OCI-LY7 (cell line): ENCODE measurements at regions not wholly inside any gene's neighbourhood (a gene's known extent, or its start where the extent isn't known, plus 50 kb on each side); places are given as distances from the start of the nearest gene placed in this dataset.
A peak's percentile ranks its signal among the peaks of the same experiment; 100 is the strongest.
"Not testable (repeated sequence)": the region's sequence is repeated elsewhere in the genome, so short reads cannot be mapped to it uniquely, and the experiment has no call there.

Experiments used
- BruUV-seq: library from RNA; stranded (reverse); fragments of 400-500 nt; replicated peaks from 2 replicates; lab custom pipeline; 2021; lab: Mats Ljungman, UMichigan
- CTCF ChIA-PET: fragments of 300-600 bp; sonication (Branson Sonifier 250); formaldehyde crosslinking; loops from one replicate; lab custom pipeline; 2022; ENCODE audit warnings: antibody characterized with exemption; ENCODE audit not compliant: unreplicated experiment; lab: Charles Lee
- POLR2A ChIA-PET: fragments of 300-600 bp; sonication (Branson Sonifier 250); formaldehyde crosslinking; loops from one replicate; lab custom pipeline; 2022; ENCODE audit warnings: antibody characterized with exemption; lab: Charles Lee
- DNase-seq: peaks from one replicate; pipeline ENCODE4 v3.0.0-alpha.2; 2015; ENCODE audit warnings: low spot score
- H2AFZ ChIP-seq: fragments of 200-600 bp; sonication (generic), shearing (Covaris generic); 2 replicates; pipeline ENCODE4 v1.6.1; 2014; ENCODE audit warnings: mild to moderate bottlenecking, antibody characterized with exemption, low read length, moderate library complexity
- H3K27ac ChIP-seq: fragments of 200-600 bp; sonication (generic); 2 replicates; pipeline ENCODE4 v1.5.1; 2014; ENCODE audit warnings: mixed run types, low read depth, mild to moderate bottlenecking, moderate library complexity, low read length, inconsistent platforms; ENCODE audit not compliant: poor library complexity, severe bottlenecking
- H3K36me3 ChIP-seq: fragments of 200-600 bp; sonication (generic); 2 replicates; pipeline ENCODE4 v1.6.1; 2014; ENCODE audit warnings: mild to moderate bottlenecking, antibody characterized with exemption, low read length, moderate library complexity, mixed read lengths; ENCODE audit not compliant: insufficient read depth
- H3K4me1 ChIP-seq: fragments of 200-600 bp; sonication (generic); 2 replicates; pipeline ENCODE4 v1.5.1; 2014; ENCODE audit warnings: mild to moderate bottlenecking, low read length; ENCODE audit not compliant: insufficient read depth, poor library complexity, severe bottlenecking
- H3K4me2 ChIP-seq: fragments of 200-600 bp; sonication (generic); 2 replicates; pipeline ENCODE4 v1.6.1; 2014; ENCODE audit warnings: mild to moderate bottlenecking, low read length
- H3K4me3 ChIP-seq: fragments of 200-600 bp; sonication (generic); 2 replicates; pipeline ENCODE4 v1.5.1; 2014; ENCODE audit warnings: mild to moderate bottlenecking, low read depth, low read length; ENCODE audit not compliant: poor library complexity, severe bottlenecking
- H3K79me2 ChIP-seq: fragments of 200-600 bp; sonication (generic); 2 replicates; pipeline ENCODE4 v1.6.1; 2016; ENCODE audit warnings: low read depth, mild to moderate bottlenecking, low read length, moderate library complexity, mixed read lengths; ENCODE audit not compliant: insufficient read depth
- H3K9me2 ChIP-seq: fragments of 200-600 bp; sonication (generic); 2 replicates; pipeline ENCODE4 v1.6.1; 2016; ENCODE audit warnings: mild to moderate bottlenecking, low read length, mixed read lengths; ENCODE audit not compliant: insufficient read depth
- H3K9me3 ChIP-seq: fragments of 200-600 bp; sonication (generic); 2 replicates; pipeline ENCODE4 v1.6.1; 2014; ENCODE audit warnings: mild to moderate bottlenecking, mixed run types, low read length, mixed read lengths
- H4K20me1 ChIP-seq: fragments of 200-600 bp; sonication (generic); 2 replicates; pipeline ENCODE4 v1.6.1; 2014; ENCODE audit warnings: mild to moderate bottlenecking, antibody characterized with exemption, low read length, moderate library complexity, mixed read lengths; ENCODE audit not compliant: insufficient read depth
- CTCF ChIP-seq: fragments of 200-600 bp; sonication (generic); conservative IDR thresholded peaks from 2 replicates; pipeline ENCODE4 v1.5.1; 2014; ENCODE audit warnings: mild to moderate bottlenecking, antibody characterized with exemption, low read length, moderate library complexity, mixed read lengths
- EZH2phosphoT487 ChIP-seq: fragments of 200-600 bp; sonication (generic); IDR thresholded peaks from 2 replicates; pipeline ENCODE4 v1.6.1; 2018; ENCODE audit warnings: low read depth, borderline replicate concordance, mild to moderate bottlenecking, mixed run types, antibody characterized with exemption, low read length, moderate library complexity, mixed read lengths
- intact Hi-C: fragments of 100-400 bp; cut with micrococcal nuclease; formaldehyde crosslinking; loops from one replicate; pipeline ENCODE4 v1.10.0; 2022; ENCODE audit not compliant: unreplicated experiment

GRCh38 chr6:84304881-84305280 is 77.4 kb upstream of the CEP162 start:
- TF ChIP-seq CTCF (no peak), EZH2phosphoT487 (no peak)
- no peaks in the 10 kb centered on the region for H3K36me3 ChIP-seq
- H3K79me2 ChIP-seq, result no peaks in the 10 kb centered on the region
- H3K4me1 ChIP-seq, result no peaks in the 10 kb centered on the region
- no peaks in the 10 kb centered on the region for H3K9me2 ChIP-seq
- no peaks in the 10 kb centered on the region for H3K9me3 ChIP-seq
- no peak for DNase-seq
- CTCF ChIA-PET, result no interaction called here
- no peaks in the 10 kb centered on the region for H4K20me1 ChIP-seq
- H3K4me2 ChIP-seq, result no peak overlapping the region
- BruUV-seq, result no TSS peak
- H3K4me3 ChIP-seq, result no peak overlapping the region
- H3K27ac ChIP-seq, result no peak overlapping the region
- POLR2A ChIA-PET, result no interaction called here
- intact Hi-C loops, result no loop called here
- H2AFZ ChIP-seq, result no peak overlapping the region

- POLR2A ChIA-PET, DNase-seq, H3K36me3 ChIP-seq, H3K9me2 ChIP-seq, H3K4me1 ChIP-seq, H3K27ac ChIP-seq, H4K20me1 ChIP-seq, intact Hi-C loops, H2AFZ ChIP-seq, H3K4me3 ChIP-seq, BruUV-seq, CTCF ChIA-PET, H3K4me2 ChIP-seq, H3K9me3 ChIP-seq, H3K79me2 ChIP-seq: not testable (repeated sequence)
Measured at GRCh38 chr6:84291033-84291432, 63.6 kb upstream of the CEP162 start.

- Histone ChIP-seq H3K4me2 (no peak overlapping the region), H4K20me1 (no peaks in the 10 kb centered on the region), H3K36me3 (no peaks in the 10 kb centered on the region), H3K79me2 (no peaks in the 10 kb centered on the region), H2AFZ (no peak overlapping the region), H3K9me2 (no peaks in the 10 kb centered on the region), H3K4me3 (no peak overlapping the region), H3K9me3 (no peaks in the 10 kb centered on the region), H3K4me1 (no peaks in the 10 kb centered on the region), H3K27ac (no peak overlapping the region)
- TF ChIP-seq EZH2phosphoT487 (no peak), CTCF (peak; percentile 73)
- BruUV-seq, result no TSS peak
- intact Hi-C loops, result no loop called here
- POLR2A ChIA-PET, result interaction anchor here (0.7 kb wide), 1 partner anchor 195 kb away, joined by 3 read pairs; no protein-coding TSS in a partner anchor
- no peak for DNase-seq
- CTCF ChIA-PET, result no interaction called here
Measured at GRCh38 chr6:84284428-84285049, 57.1 kb upstream of the CEP162 start.
